Fibroblast of mammary gland (primary cell): ENCODE measurements at regions not wholly inside any gene's neighbourhood (a gene's known extent, or its start where the extent isn't known, plus 50 kb on each side); places are given as distances from the start of the nearest gene placed in this dataset.

ENCODE experiments used
- DNase-seq: peaks from one replicate; pipeline ENCODE4 v3.0.0-alpha.2; 2010; ENCODE audit warnings: low read depth
- H3K4me3 ChIP-seq: 2 replicates; pipeline ENCODE4 v1.5.1; 2011; ENCODE audit warnings: low read depth, mild to moderate bottlenecking, low read length, moderate library complexity; ENCODE audit not compliant: control insufficient read depth
- CTCF ChIP-seq: conservative IDR thresholded peaks from 2 replicates; pipeline ENCODE4 v1.5.1; 2011; ENCODE audit warnings: low read depth, low read length, inconsistent platforms; ENCODE audit not compliant: control insufficient read depth, insufficient read depth

GRCh38 chr1:186536273-186536890, 75.5 kb upstream of the PDC start:
- DNase-seq = peak; percentile 54
- TF ChIP-seq CTCF = no peak
- H3K4me3 ChIP-seq = no peak overlapping the region

DNA sequence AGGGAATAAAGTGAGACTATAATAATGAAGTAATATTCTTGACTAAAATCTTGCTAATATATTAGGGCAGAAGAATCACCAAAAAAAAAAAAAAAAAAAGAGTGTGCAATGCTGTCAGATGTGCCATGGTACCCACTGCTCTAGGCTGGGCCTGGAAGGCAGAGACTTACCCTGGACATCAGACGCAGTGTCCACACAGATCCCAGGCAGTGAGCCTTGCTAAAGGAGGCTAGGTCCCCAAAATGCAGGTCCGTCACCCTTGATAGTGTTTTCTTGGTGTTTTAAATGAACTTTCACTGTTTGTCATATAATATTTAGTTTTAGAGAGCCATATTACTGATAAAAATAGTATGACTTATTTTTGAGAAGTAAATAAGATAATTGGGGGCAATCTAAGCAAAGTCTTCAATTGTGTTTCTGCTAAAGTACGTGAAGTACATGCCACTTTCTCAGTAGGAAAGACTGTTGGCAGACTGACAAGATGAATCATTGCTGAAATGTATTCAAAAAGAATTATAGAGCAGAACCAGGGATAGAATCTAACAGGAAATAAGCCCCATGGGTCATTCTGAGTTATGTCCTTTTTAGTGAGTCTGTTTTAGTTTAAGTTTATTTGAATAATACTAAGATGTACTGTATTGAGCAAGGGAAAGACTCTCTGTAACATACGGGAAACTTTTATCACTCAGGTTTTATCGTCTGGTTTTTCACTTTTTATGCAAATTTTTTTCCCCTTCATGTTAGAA, 74.6 kb upstream of the PDC start:
- DNase-seq = peak; percentile 97
- H3K4me3 ChIP-seq = no peak overlapping the region
- TF ChIP-seq CTCF = no peak

- no peak for DNase-seq
- no peak for TF ChIP-seq CTCF
Measured at GRCh38 chr1:186534401-186534800, 73.5 kb upstream of the PDC start.

GRCh38 chr1:186532466-186532865, 71.6 kb upstream of the PDC start:
- no peak overlapping the region for H3K4me3 ChIP-seq
- peak; percentile 16 for DNase-seq
- TF ChIP-seq CTCF = no peak

More at GRCh38 chr1:186534401-186534800, 73.5 kb upstream of the PDC start:
- no peak overlapping the region for H3K4me3 ChIP-seq

DNA sequence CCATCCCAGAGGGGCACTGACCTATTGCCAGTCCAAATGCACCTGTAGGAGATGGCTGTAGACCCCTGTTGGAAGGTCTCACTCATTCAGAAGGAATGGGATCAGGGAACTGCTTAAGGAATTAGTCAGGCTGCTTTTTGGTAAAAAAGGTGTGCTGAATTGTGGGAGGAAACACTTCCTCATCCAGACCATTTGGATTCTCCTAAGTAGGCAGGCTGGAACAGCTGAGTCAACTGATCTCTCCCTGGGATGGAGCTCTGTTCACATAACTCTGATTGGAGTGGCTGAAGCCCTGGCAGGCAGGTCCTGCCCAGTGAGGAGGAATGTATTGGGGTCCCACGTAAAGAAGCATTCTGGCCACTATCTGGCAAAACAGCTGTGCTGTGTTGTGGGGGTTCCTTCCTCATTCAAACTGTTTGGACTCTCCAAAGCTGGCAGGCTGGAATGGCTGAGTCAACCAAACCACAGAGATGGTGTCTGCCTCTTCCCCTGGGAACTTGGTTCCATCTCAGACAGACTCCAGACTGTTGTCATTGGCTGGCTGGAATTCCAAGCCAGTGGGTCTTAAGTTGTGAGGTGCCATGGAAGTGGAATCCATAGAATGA, 70.7 kb upstream of the PDC start:
- no peak overlapping the region for H3K4me3 ChIP-seq
- no peak for TF ChIP-seq CTCF
- DNase-seq = peak; percentile 55

GRCh38 chr1:186530109-186530508, 69.2 kb upstream of the PDC start:
- DNase-seq = peak; percentile 23
- no peak for TF ChIP-seq CTCF
- H3K4me3 ChIP-seq = no peak overlapping the region
